HG02759 (cell line): ENCODE measurements at regions not wholly inside any gene's neighbourhood (a gene's known extent, or its start where the extent isn't known, plus 50 kb on each side); places are given as distances from the start of the nearest gene placed in this dataset.
"Not testable (repeated sequence)": the region's sequence is repeated elsewhere in the genome, so short reads cannot be mapped to it uniquely, and the experiment has no call there.

ENCODE experiments used
- ATAC-seq: cut with Tn5 transposase; IDR thresholded peaks from one replicate; pipeline ENCODE4 v1.9.1; 2021; ENCODE audit warnings: mild to moderate bottlenecking, moderate library complexity; ENCODE audit not compliant: unreplicated experiment

GRCh38 chr6:76861403-76861802, 601.9 kb downstream of the HTR1B start:
- peak; percentile 95 for ATAC-seq

GRCh38 chr6:76856065-76856464, 607.2 kb downstream of the HTR1B start:
- no peak for ATAC-seq

DNA sequence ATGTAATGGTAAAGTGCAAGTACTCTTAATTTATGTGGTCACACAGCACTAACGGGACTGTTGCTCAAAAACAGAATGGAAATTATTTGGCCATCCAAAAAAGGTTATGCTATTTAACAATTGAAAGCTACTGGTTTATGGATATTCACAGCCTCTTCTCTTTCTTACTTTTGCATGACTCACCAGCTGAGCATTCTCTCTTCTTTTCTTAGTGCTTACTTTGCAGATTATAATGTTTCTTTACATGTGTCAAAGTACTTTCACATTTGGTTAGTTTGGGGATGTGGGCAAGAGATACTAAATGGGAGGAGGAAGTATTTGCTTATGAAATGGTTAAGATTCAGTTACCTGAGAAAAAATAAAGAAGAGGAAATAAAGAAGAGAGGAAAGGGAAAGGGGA, 610.5 kb downstream of the HTR1B start:
- ATAC-seq = no peak

DNA sequence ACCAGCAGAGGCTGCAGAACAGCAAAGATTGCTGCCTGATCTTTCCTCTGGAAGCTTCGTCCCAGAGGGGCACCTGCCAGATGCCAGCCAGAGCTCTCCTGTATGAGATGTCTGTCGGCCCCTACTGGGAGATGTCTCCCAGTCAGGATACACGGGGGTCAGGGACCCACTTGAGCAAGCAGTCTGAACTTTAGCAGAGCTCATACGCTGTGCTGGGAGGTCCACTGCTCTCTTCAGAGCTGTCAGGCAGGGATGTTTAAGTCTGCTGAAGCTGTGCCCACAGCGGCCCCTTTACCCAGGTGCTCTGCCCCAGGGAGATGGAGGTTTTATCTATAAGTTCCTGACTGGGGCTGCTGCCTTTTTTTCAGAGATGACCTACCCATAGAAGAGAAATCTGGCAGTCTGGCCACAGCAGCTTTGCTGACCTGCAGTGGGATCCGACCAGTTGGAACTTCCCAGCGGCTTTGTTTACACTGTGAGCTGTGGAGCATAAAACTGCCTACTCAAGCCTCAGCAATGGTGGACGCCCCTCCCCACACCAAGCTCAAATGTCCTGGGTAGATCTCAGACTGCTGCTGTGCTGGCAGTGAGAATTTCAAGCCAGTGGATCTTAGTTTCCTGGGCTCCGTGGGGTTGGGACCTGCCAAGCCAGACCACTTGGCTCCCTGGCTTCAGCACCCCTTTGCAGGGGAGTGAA, 613.9 kb downstream of the HTR1B start:
- ATAC-seq = not testable (repeated sequence)

- no peak for ATAC-seq
Measured at GRCh38 chr6:76843054-76843822, 620.1 kb downstream of the HTR1B start.

- ATAC-seq = no peak
Measured at GRCh38 chr6:76840865-76841264, 622.4 kb downstream of the HTR1B start.

DNA sequence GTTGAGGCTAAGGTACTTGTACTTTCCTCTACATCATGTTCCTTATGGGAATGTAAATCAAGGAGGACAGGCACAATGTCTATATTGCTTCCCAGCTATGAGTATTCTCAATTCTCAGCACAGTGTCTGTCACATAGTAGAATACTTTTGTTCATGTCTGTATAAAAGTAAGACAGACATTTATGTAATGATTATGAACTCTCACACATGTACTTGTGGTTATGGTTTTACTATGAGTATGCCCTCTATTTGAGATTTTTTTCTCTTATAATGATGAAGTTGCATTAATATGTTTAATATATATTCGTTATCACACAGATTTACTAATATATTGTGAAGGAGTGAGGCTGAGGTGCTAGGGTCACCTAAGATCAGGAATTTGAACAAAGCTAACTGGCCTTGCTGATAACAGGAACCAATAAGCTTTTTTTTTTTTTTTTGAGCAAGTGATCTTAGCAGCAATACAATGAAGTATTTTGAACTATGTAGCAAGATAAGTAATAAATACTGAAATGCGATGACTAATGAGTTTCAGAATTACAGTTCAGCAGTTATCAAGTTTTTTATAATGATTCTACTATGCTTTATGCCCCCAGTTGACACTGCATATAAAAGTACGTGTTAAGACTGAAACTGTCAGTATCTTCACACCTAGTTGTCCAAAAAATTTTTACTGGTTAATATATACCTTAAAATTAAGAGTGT, 623.1 kb downstream of the HTR1B start:
- ATAC-seq = no peak

- ATAC-seq = no peak
Measured at GRCh38 chr6:76839505-76839904, 623.8 kb downstream of the HTR1B start.

DNA sequence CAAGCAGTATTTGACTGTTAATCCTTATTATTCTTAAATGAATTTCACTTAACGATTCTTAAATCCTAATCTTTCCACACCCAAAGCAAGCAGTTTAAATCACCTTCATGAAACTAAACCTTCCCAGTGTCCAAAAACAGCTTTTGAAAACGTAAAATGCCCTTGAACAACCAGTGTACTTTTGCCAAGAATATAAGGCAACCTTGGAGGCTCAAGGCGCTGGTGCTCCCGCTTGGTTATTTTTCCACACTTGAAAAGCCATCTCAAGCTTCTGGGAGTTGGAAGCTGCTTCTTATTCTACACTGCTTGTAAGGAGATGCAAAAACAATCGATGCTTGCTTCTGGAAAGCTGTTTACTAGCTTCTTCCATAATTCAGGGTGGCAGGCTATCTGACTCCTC, 625.7 kb downstream of the HTR1B start:
- no peak for ATAC-seq

DNA sequence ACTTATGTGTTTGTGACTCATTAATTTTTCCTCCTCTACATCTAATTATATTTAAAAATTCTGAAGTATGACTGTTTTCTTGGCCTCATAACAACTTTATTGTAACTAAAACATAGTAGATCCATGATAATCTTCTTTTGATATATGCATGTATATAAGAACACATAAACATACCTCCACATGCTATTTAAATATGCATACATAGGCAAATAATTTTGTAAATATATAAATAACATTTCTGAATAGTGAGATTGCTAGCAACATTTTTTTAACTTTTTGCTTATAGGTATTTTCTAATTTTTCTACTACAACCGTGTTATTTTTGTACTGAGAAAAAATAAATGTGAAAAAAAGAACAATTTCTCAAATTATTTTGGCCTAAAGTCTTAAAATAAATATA, 627.6 kb downstream of the HTR1B start:
- ATAC-seq = no peak

DNA sequence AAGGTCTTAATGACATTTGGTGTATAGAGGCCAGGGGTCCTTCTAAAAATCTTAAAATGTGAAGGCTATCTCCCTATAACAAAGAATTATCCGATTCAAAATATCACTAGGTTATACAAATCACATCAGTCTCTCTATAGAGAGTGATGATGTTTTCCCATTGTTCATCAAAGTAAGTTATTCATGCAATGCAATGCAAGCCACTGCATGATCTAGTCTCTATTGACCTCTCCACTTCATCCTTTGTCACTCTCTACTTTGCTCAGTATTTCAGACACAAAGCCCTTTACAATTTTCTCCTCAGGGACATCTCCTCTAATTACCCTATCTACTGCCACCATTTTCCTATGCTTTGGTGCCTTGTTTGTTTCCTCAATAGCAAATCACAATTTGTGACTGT, 628.0 kb downstream of the HTR1B start:
- ATAC-seq = no peak

DNA sequence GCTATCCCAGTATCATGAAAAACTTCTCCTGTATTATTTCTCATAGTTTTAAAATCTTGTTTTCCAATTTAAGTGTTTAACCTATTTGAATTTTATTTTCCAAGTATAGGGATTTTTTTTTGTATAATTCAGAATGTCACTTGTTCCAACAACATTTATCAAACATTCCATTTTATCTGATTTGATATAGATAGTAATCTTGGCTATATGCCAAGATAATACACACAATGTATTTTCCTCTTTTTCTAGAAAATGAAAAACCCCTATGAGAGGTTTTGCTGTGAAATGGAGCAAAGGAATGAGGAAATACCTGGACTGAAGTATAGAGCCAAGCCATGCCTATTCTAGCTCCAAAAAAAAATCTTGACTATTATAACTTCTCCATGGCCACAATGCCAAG, 628.9 kb downstream of the HTR1B start:
- ATAC-seq = no peak

- no peak for ATAC-seq
Measured at GRCh38 chr6:76831299-76831698, 632.0 kb downstream of the HTR1B start.

- not testable (repeated sequence) for ATAC-seq
Measured at GRCh38 chr6:76823578-76823977, 639.7 kb downstream of the HTR1B start.

DNA sequence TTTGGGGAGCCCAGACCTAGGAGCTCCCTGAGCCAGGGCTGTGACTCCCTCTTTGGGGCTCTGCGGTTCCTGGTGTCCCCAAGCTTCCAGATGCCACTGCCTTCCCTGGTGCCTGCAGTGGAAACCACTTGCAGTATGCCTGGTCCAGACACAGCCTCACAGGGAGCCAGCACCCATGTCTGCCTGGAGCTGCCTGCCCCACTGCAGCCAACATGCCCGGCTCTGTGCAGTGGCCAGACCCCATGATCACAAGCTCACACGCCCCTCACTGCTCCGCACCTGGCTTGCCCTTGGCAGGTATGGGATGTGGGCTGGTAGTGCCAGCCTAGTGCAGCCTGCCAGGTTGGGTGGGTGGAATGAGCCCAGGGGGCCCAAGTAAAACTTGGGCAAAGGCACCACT, 644.8 kb downstream of the HTR1B start:
- no peak for ATAC-seq

DNA sequence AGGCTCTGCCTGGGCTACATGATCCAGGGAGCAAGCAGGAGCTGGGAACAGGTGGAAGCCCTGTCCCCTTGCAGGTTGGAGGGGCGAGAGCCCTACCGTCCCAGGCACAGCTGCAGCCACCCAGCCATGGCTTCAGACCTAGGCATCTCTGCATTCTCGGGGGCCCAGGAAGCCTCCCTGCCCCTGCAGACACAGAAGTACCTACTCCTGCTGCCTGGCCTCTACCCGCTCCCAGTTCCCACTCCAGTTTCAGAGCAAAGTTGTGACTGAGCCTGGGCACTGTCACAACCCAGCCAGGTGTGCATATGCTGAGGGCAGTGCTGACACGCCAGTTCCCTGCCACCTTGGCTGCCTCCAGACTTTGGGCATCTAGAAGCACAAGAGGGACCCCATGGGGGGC, 645.9 kb downstream of the HTR1B start:
- ATAC-seq = no peak

GRCh38 chr6:76814496-76815458, 648.5 kb downstream of the HTR1B start:
- no peak for ATAC-seq

DNA sequence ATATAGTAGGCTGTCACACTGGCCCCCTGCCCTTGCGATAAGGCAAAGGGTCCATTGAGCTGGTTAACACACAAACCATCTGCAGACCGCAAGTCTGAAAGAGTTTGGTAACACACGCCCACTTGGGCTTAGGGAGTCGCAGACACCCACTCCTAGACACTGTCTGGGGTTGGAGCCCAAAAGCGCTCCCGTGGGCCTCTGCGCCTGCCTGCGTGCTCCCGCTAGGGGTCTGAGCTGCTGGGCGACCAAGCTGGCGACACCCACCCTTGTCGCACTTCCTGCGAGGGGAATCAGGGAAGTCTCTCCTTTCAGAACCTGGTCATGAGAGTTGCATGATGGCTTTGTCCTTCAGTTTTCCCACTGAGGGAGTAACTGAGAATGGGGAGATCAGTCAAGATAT, 653.0 kb downstream of the HTR1B start:
- no peak for ATAC-seq

GRCh38 chr6:76803038-76803580, 660.2 kb downstream of the HTR1B start:
- ATAC-seq = no peak

GRCh38 chr6:76792394-76792793, 670.9 kb downstream of the HTR1B start:
- no peak for ATAC-seq
